ENCODE measurements at regions not wholly inside any gene's neighbourhood (a gene's known extent, or its start where the extent isn't known, plus 50 kb on each side); places are given as distances from the start of the nearest gene placed in this dataset.

GRCh38 chr14:98249476-98249875 is 1022.5 kb downstream of the BCL11B start:
- TF ChIP-seq CTCF (IDR thresholded peaks at IDR 0.05; ENCODE audit: poor library complexity) (no peak), EZH2 (IDR thresholded peaks at IDR 0.05; ENCODE audit: borderline replicate concordance) (no peak), EZH2phosphoT487 (IDR thresholded peaks at IDR 0.05; ENCODE audit: low read depth, severe bottlenecking, unreplicated experiment) (no peak)
